ENCODE measurements at regions not wholly inside any gene's neighbourhood (a gene's known extent, or its start where the extent isn't known, plus 50 kb on each side); places are given as distances from the start of the nearest gene placed in this dataset.

DNA sequence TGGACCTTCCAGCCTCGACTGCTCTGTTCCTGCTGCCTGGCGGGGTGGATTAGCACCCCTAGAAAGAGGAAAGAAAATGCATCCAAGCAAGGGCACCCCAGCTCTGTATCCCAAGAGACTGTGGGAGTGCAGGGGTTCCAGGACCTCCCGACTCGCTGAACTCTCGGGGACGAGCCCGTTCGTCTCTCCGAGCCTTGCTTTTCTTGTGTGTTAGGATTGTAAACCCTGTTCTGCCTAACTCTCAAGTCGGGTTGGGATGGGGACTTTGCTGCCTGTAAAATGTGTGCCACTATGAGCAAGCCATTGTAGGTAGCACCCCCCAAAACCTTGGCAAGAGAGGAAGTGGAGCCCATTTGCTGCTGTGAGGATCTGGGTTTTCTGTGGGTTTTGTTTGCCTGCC, 73.2 kb upstream of the VRK1 start:
- H3K4me1 ChIP-seq (ENCODE audit: control insufficient read depth, insufficient read depth, low read length): peaks cover 7% of the 10 kb centered on the region
- no peak for TF ChIP-seq CTCF (conservative IDR thresholded peaks at IDR 0.05)
- H3K9ac ChIP-seq (ENCODE audit: extremely low read depth, low read length, poor library complexity, severe bottlenecking): no peak overlapping the region
- Mint-ChIP-seq H3K27ac (no peak overlapping the region), H3K4me3 (no peak overlapping the region), H3K36me3 (ENCODE audit: low read depth) (no peaks in the 10 kb centered on the region), H3K4me1 (peaks cover 17% of the 10 kb centered on the region), H3K9me3 (peaks cover 12% of the 10 kb centered on the region), H3K27me3 (ENCODE audit: insufficient read depth) (peaks cover 26% of the 10 kb centered on the region)
- H3K4me3 ChIP-seq (ENCODE audit: low read length): no peak overlapping the region
- H3K27me3 ChIP-seq (ENCODE audit: control insufficient read depth, insufficient read depth, low read length, poor library complexity, severe bottlenecking): peaks cover 5% of the 10 kb centered on the region
- 92 to 94% methylated on average over 10 of the region's 10 CpGs for WGBS, 2 experiments (ENCODE audit: insufficient coverage in 1 of 2, insufficient read length in 1 of 2)
- no peak overlapping the region for H3K27ac ChIP-seq (ENCODE audit: low read depth, low read length)
- no peaks in the 10 kb centered on the region for H3K36me3 ChIP-seq (ENCODE audit: control insufficient read depth, insufficient read depth, low read length)
- H3K9me3 ChIP-seq (ENCODE audit: control insufficient read depth, low read length): peaks cover 6% of the 10 kb centered on the region
- no peak for DNase-seq

GRCh38 chr14:96725232-96725631, 72.0 kb upstream of the VRK1 start:
- WGBS, 2 experiments (ENCODE audit: insufficient coverage in 1 of 2, insufficient read length in 1 of 2): 95 to 100% methylated on average over 1 to 8 of the region's 8 CpGs
- H3K9me3 Mint-ChIP-seq: peaks cover 12% of the 10 kb centered on the region
- H3K27ac Mint-ChIP-seq: no peak overlapping the region
- no peak for TF ChIP-seq CTCF (conservative IDR thresholded peaks at IDR 0.05)
- DNase-seq: no peak
- H3K27me3 ChIP-seq (ENCODE audit: control insufficient read depth, insufficient read depth, low read length, poor library complexity, severe bottlenecking): peaks cover 5% of the 10 kb centered on the region
- no peak overlapping the region for H3K27ac ChIP-seq (ENCODE audit: low read depth, low read length)
- H3K4me1 Mint-ChIP-seq: peaks cover 9% of the 10 kb centered on the region
- H3K9me3 ChIP-seq (ENCODE audit: control insufficient read depth, low read length): peaks cover 6% of the 10 kb centered on the region
- no peak overlapping the region for H3K9ac ChIP-seq (ENCODE audit: extremely low read depth, low read length, poor library complexity, severe bottlenecking)
- no peaks in the 10 kb centered on the region for H3K36me3 ChIP-seq (ENCODE audit: control insufficient read depth, insufficient read depth, low read length)
- no peak overlapping the region for H3K4me3 ChIP-seq (ENCODE audit: low read length)
- no peaks in the 10 kb centered on the region for H3K36me3 Mint-ChIP-seq (ENCODE audit: low read depth)
- peaks cover under 1% of the 10 kb centered on the region for H3K4me1 ChIP-seq (ENCODE audit: control insufficient read depth, insufficient read depth, low read length)
- H3K4me3 Mint-ChIP-seq: no peak overlapping the region
- peaks cover 26% of the 10 kb centered on the region for H3K27me3 Mint-ChIP-seq (ENCODE audit: insufficient read depth)

GRCh38 chr14:96727073-96727472, 70.1 kb upstream of the VRK1 start:
- TF ChIP-seq CTCF (conservative IDR thresholded peaks at IDR 0.05): no peak
- Mint-ChIP-seq H3K27me3 (ENCODE audit: insufficient read depth) (peaks cover 23% of the 10 kb centered on the region), H3K27ac (no peak overlapping the region), H3K4me3 (no peak overlapping the region), H3K36me3 (ENCODE audit: low read depth) (no peaks in the 10 kb centered on the region), H3K4me1 (no peaks in the 10 kb centered on the region), H3K9me3 (peaks cover 12% of the 10 kb centered on the region)
- DNase-seq: no peak
- Histone ChIP-seq H3K9ac (ENCODE audit: extremely low read depth, low read length, poor library complexity, severe bottlenecking) (no peak overlapping the region), H3K9me3 (ENCODE audit: control insufficient read depth, low read length) (peaks cover 6% of the 10 kb centered on the region), H3K27me3 (ENCODE audit: control insufficient read depth, insufficient read depth, low read length, poor library complexity, severe bottlenecking) (peaks cover 5% of the 10 kb centered on the region), H3K36me3 (ENCODE audit: control insufficient read depth, insufficient read depth, low read length) (no peaks in the 10 kb centered on the region), H3K27ac (ENCODE audit: low read depth, low read length) (no peak overlapping the region), H3K4me1 (ENCODE audit: control insufficient read depth, insufficient read depth, low read length) (no peaks in the 10 kb centered on the region), H3K4me3 (ENCODE audit: low read length) (no peak overlapping the region)
- 47 to 50% methylated on average over 2 of the region's 2 CpGs for WGBS, 2 experiments (ENCODE audit: insufficient coverage in 1 of 2, insufficient read length in 1 of 2)
